GM23338 (cell line): ENCODE measurements at regions not wholly inside any gene's neighbourhood (a gene's known extent, or its start where the extent isn't known, plus 50 kb on each side); places are given as distances from the start of the nearest gene placed in this dataset.

Source experiments
- ATAC-seq: fragments of 200-7000 bp; cut with Tn5 transposase; 3 replicates; pipeline ENCODE4 v1.9.1; 2020
- DNase-seq: peaks from one replicate; pipeline ENCODE4 v3.0.0-alpha.2; 2015; ENCODE audit warnings: low spot score
- H2AFZ ChIP-seq: fragments of 200-600 bp; sonication (generic); 2 replicates; pipeline ENCODE4 v1.8.0; 2016; ENCODE audit warnings: antibody characterized with exemption, mild to moderate bottlenecking, moderate library complexity
- H3F3A ChIP-seq: fragments of 200-600 bp; sonication (generic); replicated peaks from 2 replicates; pipeline ENCODE4 v1.8.0; 2017; ENCODE audit warnings: antibody characterized with exemption, mixed run types, low read depth
- H3K27ac ChIP-seq: fragments of 200-600 bp; sonication (generic); 2 replicates; pipeline ENCODE4 v1.6.1; 2016; ENCODE audit warnings: low read depth
- H3K27me3 ChIP-seq: fragments of 200-600 bp; sonication (generic); 2 replicates; pipeline ENCODE4 v1.8.0; 2016; ENCODE audit warnings: mild to moderate bottlenecking, mixed run types, moderate library complexity; ENCODE audit not compliant: insufficient read depth
- H3K36me3 ChIP-seq: fragments of 200-600 bp; sonication (generic); 2 replicates; pipeline ENCODE4 v1.8.0; 2016; ENCODE audit warnings: mild to moderate bottlenecking; ENCODE audit not compliant: insufficient read depth
- H3K4me1 ChIP-seq: fragments of 200-600 bp; sonication (generic); 2 replicates; pipeline ENCODE4 v1.8.0; 2016; ENCODE audit warnings: mild to moderate bottlenecking, moderate library complexity; ENCODE audit not compliant: insufficient read depth
- H3K4me2 ChIP-seq: fragments of 200-600 bp; sonication (generic); 2 replicates; pipeline ENCODE4 v1.7.1; 2017; ENCODE audit warnings: mixed run types
- H3K4me3 ChIP-seq: fragments of 200-600 bp; sonication (generic); 2 replicates; pipeline ENCODE4 v1.6.1; 2016; ENCODE audit warnings: mixed run types
- H3K79me2 ChIP-seq: fragments of 200-600 bp; sonication (generic); replicated peaks from 2 replicates; pipeline ENCODE4 v1.8.0; 2017; ENCODE audit warnings: mild to moderate bottlenecking; ENCODE audit not compliant: insufficient read depth
- H3K9me2 ChIP-seq: fragments of 200-600 bp; sonication (generic); 2 replicates; pipeline ENCODE4 v1.8.0; 2017; ENCODE audit not compliant: insufficient read depth
- H4K20me1 ChIP-seq: fragments of 200-600 bp; sonication (generic); replicated peaks from 2 replicates; pipeline ENCODE4 v1.8.0; 2017; ENCODE audit warnings: mild to moderate bottlenecking; ENCODE audit not compliant: insufficient read depth
- H3K27ac Mint-ChIP-seq: 2 replicates; pipeline ENCODE4 v1.8.0; 2020; ENCODE audit warnings: inconsistent platforms, mild to moderate bottlenecking, moderate library complexity, mixed read lengths
- H3K27me3 Mint-ChIP-seq: 3 replicates; pipeline ENCODE4 v1.8.0; 2022; ENCODE audit warnings: low read depth, mild to moderate bottlenecking, moderate library complexity, mixed read lengths, inconsistent platforms; ENCODE audit not compliant: insufficient read depth, poor library complexity
- H3K36me3 Mint-ChIP-seq: 3 replicates; pipeline ENCODE4 v1.8.0; 2021; ENCODE audit warnings: low read depth, mild to moderate bottlenecking, inconsistent platforms, moderate library complexity, mixed read lengths
- H3K4me1 Mint-ChIP-seq: 3 replicates; pipeline ENCODE4 v1.8.0; 2020; ENCODE audit warnings: mild to moderate bottlenecking, inconsistent platforms, mixed read lengths
- H3K4me3 Mint-ChIP-seq: 3 replicates; pipeline ENCODE4 v1.8.0; 2021; ENCODE audit warnings: moderate library complexity, mild to moderate bottlenecking, inconsistent platforms, mixed read lengths
- H3K9me3 Mint-ChIP-seq: 3 replicates; pipeline ENCODE4 v1.8.0; 2020; ENCODE audit warnings: moderate library complexity, mild to moderate bottlenecking, inconsistent platforms, mixed read lengths
- EZH2phosphoT487 ChIP-seq: fragments of 200-600 bp; sonication (generic); IDR thresholded peaks from one replicate; pipeline ENCODE4 v1.8.1; 2018; ENCODE audit warnings: antibody characterized with exemption; ENCODE audit not compliant: unreplicated experiment
- JUNB ChIP-seq: IDR thresholded peaks from one replicate; pipeline ENCODE4 v1.6.1; 2016; ENCODE audit warnings: antibody characterized with exemption; ENCODE audit not compliant: unreplicated experiment
- STAT1 ChIP-seq: IDR thresholded peaks from one replicate; pipeline ENCODE4 v1.6.1; 2016; ENCODE audit warnings: antibody characterized with exemption; ENCODE audit not compliant: unreplicated experiment
- TF ChIP-seq, protein P1 (sequence below), 2 experiments: fragments of 200-600 bp in 1 of 2; sonication (generic) in 1 of 2; conservative IDR thresholded peaks; 2 replicates each; pipeline versions ENCODE4 v1.5.1 to v1.6.1; 2016 to 2017; ENCODE audit warnings: antibody characterized with exemption in 2 of 2, low read depth in 2 of 2, mild to moderate bottlenecking in 2 of 2, moderate library complexity in 1 of 2
- TF ChIP-seq, protein P2 (sequence below): IDR thresholded peaks from one replicate; pipeline ENCODE4 v1.6.1; 2018; ENCODE audit warnings: antibody characterized with exemption; ENCODE audit not compliant: unreplicated experiment
- TF ChIP-seq, protein P3 (sequence below): IDR thresholded peaks from 2 replicates; pipeline ENCODE4 v1.6.1; 2016; ENCODE audit warnings: antibody characterized with exemption
- TF ChIP-seq, protein P4 (sequence below): fragments of 250-450 bp; sonication (Bioruptor Pico); IDR thresholded peaks from 2 replicates; pipeline ENCODE4 v1.5.0; 2020; ENCODE audit warnings: mild to moderate bottlenecking, moderate library complexity

DNA sequence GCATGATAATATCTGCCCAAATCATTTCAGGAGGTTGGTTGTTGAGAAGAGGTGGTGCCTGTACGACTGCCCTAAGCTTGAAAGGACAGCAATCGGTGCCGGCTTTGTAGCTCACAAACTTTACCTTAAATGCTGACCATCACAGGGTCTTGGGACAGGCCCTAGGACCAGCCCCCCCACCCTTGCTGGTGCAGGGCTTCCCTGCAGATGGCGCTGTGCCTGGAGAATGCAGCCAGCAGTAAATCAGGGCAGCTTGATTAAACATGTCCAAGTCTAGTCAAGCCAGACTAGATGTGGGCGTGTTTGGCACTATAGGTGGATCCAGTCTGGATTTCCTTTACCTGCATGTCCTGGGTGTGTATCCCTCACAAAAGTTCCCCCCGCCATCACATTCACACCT is 135.5 kb upstream of the CRHR1 start:
- TF ChIP-seq, protein P1, sequence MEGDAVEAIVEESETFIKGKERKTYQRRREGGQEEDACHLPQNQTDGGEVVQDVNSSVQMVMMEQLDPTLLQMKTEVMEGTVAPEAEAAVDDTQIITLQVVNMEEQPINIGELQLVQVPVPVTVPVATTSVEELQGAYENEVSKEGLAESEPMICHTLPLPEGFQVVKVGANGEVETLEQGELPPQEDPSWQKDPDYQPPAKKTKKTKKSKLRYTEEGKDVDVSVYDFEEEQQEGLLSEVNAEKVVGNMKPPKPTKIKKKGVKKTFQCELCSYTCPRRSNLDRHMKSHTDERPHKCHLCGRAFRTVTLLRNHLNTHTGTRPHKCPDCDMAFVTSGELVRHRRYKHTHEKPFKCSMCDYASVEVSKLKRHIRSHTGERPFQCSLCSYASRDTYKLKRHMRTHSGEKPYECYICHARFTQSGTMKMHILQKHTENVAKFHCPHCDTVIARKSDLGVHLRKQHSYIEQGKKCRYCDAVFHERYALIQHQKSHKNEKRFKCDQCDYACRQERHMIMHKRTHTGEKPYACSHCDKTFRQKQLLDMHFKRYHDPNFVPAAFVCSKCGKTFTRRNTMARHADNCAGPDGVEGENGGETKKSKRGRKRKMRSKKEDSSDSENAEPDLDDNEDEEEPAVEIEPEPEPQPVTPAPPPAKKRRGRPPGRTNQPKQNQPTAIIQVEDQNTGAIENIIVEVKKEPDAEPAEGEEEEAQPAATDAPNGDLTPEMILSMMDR (conservative IDR thresholded peaks at IDR 0.05; ENCODE audit: low read depth in 2 of 2), result peak; percentile 75 to 89
- TF ChIP-seq JUNB, result no peak
- Histone ChIP-seq H3K27ac (peak overlapping the region; percentile 67), H2AFZ (no peak overlapping the region), H3F3A (no peaks in the 10 kb centered on the region), H3K9me2 (no peaks in the 10 kb centered on the region), H4K20me1 (no peaks in the 10 kb centered on the region; the same call in none of the 2 replicates), H3K4me3 (no peak overlapping the region), H3K36me3 (no peaks in the 10 kb centered on the region), H3K4me2 (peak overlapping the region; percentile 34; the same call in 1 of the 2 replicates), H3K4me1 (peaks cover 9% of the 10 kb centered on the region), H3K27me3 (no peaks in the 10 kb centered on the region), H3K79me2 (no peaks in the 10 kb centered on the region)
- H3K4me1 Mint-ChIP-seq, result peaks cover 14% of the 10 kb centered on the region
- no peak overlapping the region for H3K4me3 Mint-ChIP-seq
- peaks cover 2% of the 10 kb centered on the region for H3K27me3 Mint-ChIP-seq
- ATAC-seq (peak; percentile 86), DNase-seq (peak; percentile 76)
- H3K9me3 Mint-ChIP-seq, result no peaks in the 10 kb centered on the region
- H3K27ac Mint-ChIP-seq, result no peak overlapping the region; the same call in 1 of the 2 replicates
- no peaks in the 10 kb centered on the region for H3K36me3 Mint-ChIP-seq

DNA sequence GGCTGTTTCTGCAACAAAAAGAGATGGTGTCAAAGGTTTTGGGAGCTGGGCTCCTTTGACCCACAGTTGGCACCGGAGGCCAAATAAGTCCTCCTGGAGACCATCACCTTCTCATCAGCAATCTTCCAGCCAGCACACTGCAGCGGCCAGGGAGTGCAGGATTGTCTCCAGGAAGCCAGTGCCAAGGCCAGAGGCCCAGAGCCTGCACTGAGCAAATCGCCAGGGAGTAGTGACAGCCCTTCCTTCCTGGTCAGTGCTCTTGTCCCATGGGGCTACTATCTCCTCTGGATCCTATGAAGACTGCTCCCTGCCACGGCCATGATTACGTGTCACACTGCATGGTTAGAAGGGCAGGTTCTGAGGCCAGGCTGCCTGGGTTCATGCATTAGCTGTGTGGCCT is 134.3 kb upstream of the CRHR1 start:
- Histone ChIP-seq H3K4me2 (no peak overlapping the region), H3K9me2 (no peaks in the 10 kb centered on the region), H3K79me2 (no peaks in the 10 kb centered on the region), H3K27ac (no peak overlapping the region), H3K36me3 (no peaks in the 10 kb centered on the region), H3K27me3 (no peaks in the 10 kb centered on the region), H4K20me1 (no peaks in the 10 kb centered on the region; the same call in none of the 2 replicates), H3K4me3 (no peak overlapping the region), H2AFZ (no peak overlapping the region), H3K4me1 (peaks cover 9% of the 10 kb centered on the region), H3F3A (no peaks in the 10 kb centered on the region)
- DNase-seq (no peak), ATAC-seq (no peak)
- Mint-ChIP-seq H3K27me3 (peaks cover 2% of the 10 kb centered on the region), H3K9me3 (no peaks in the 10 kb centered on the region), H3K4me1 (peaks cover 14% of the 10 kb centered on the region), H3K4me3 (no peak overlapping the region), H3K27ac (no peak overlapping the region), H3K36me3 (no peaks in the 10 kb centered on the region)
- TF ChIP-seq, protein P2, sequence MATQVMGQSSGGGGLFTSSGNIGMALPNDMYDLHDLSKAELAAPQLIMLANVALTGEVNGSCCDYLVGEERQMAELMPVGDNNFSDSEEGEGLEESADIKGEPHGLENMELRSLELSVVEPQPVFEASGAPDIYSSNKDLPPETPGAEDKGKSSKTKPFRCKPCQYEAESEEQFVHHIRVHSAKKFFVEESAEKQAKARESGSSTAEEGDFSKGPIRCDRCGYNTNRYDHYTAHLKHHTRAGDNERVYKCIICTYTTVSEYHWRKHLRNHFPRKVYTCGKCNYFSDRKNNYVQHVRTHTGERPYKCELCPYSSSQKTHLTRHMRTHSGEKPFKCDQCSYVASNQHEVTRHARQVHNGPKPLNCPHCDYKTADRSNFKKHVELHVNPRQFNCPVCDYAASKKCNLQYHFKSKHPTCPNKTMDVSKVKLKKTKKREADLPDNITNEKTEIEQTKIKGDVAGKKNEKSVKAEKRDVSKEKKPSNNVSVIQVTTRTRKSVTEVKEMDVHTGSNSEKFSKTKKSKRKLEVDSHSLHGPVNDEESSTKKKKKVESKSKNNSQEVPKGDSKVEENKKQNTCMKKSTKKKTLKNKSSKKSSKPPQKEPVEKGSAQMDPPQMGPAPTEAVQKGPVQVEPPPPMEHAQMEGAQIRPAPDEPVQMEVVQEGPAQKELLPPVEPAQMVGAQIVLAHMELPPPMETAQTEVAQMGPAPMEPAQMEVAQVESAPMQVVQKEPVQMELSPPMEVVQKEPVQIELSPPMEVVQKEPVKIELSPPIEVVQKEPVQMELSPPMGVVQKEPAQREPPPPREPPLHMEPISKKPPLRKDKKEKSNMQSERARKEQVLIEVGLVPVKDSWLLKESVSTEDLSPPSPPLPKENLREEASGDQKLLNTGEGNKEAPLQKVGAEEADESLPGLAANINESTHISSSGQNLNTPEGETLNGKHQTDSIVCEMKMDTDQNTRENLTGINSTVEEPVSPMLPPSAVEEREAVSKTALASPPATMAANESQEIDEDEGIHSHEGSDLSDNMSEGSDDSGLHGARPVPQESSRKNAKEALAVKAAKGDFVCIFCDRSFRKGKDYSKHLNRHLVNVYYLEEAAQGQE, result no peak
- TF ChIP-seq, protein P3, sequence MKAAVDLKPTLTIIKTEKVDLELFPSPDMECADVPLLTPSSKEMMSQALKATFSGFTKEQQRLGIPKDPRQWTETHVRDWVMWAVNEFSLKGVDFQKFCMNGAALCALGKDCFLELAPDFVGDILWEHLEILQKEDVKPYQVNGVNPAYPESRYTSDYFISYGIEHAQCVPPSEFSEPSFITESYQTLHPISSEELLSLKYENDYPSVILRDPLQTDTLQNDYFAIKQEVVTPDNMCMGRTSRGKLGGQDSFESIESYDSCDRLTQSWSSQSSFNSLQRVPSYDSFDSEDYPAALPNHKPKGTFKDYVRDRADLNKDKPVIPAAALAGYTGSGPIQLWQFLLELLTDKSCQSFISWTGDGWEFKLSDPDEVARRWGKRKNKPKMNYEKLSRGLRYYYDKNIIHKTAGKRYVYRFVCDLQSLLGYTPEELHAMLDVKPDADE, result no peak
- TF ChIP-seq STAT1, result no peak
- TF ChIP-seq, protein P4, sequence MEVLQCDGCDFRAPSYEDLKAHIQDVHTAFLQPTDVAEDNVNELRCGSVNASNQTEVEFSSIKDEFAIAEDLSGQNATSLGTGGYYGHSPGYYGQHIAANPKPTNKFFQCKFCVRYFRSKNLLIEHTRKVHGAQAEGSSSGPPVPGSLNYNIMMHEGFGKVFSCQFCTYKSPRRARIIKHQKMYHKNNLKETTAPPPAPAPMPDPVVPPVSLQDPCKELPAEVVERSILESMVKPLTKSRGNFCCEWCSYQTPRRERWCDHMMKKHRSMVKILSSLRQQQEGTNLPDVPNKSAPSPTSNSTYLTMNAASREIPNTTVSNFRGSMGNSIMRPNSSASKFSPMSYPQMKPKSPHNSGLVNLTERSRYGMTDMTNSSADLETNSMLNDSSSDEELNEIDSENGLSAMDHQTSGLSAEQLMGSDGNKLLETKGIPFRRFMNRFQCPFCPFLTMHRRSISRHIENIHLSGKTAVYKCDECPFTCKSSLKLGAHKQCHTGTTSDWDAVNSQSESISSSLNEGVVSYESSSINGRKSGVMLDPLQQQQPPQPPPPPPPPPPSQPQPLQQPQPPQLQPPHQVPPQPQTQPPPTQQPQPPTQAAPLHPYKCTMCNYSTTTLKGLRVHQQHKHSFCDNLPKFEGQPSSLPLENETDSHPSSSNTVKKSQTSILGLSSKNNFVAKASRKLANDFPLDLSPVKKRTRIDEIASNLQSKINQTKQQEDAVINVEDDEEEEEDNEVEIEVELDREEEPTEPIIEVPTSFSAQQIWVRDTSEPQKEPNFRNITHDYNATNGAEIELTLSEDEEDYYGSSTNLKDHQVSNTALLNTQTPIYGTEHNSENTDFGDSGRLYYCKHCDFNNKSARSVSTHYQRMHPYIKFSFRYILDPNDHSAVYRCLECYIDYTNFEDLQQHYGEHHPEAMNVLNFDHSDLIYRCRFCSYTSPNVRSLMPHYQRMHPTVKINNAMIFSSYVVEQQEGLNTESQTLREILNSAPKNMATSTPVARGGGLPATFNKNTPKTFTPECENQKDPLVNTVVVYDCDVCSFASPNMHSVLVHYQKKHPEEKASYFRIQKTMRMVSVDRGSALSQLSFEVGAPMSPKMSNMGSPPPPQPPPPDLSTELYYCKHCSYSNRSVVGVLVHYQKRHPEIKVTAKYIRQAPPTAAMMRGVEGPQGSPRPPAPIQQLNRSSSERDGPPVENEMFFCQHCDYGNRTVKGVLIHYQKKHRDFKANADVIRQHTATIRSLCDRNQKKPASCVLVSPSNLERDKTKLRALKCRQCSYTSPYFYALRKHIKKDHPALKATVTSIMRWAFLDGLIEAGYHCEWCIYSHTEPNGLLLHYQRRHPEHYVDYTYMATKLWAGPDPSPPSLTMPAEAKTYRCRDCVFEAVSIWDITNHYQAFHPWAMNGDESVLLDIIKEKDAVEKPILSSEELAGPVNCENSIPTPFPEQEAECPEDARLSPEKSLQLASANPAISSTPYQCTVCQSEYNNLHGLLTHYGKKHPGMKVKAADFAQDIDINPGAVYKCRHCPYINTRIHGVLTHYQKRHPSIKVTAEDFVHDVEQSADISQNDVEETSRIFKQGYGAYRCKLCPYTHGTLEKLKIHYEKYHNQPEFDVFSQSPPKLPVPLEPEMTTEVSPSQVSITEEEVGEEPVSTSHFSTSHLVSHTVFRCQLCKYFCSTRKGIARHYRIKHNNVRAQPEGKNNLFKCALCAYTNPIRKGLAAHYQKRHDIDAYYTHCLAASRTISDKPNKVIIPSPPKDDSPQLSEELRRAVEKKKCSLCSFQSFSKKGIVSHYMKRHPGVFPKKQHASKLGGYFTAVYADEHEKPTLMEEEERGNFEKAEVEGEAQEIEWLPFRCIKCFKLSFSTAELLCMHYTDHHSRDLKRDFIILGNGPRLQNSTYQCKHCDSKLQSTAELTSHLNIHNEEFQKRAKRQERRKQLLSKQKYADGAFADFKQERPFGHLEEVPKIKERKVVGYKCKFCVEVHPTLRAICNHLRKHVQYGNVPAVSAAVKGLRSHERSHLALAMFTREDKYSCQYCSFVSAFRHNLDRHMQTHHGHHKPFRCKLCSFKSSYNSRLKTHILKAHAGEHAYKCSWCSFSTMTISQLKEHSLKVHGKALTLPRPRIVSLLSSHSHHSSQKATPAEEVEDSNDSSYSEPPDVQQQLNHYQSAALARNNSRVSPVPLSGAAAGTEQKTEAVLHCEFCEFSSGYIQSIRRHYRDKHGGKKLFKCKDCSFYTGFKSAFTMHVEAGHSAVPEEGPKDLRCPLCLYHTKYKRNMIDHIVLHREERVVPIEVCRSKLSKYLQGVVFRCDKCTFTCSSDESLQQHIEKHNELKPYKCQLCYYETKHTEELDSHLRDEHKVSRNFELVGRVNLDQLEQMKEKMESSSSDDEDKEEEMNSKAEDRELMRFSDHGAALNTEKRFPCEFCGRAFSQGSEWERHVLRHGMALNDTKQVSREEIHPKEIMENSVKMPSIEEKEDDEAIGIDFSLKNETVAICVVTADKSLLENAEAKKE (CRISPR knock-in tag), result no peak
- TF ChIP-seq EZH2phosphoT487, result no peak
